ENCODE measurements at regions not wholly inside any gene's neighbourhood (a gene's known extent, or its start where the extent isn't known, plus 50 kb on each side); places are given as distances from the start of the nearest gene placed in this dataset.

DNA sequence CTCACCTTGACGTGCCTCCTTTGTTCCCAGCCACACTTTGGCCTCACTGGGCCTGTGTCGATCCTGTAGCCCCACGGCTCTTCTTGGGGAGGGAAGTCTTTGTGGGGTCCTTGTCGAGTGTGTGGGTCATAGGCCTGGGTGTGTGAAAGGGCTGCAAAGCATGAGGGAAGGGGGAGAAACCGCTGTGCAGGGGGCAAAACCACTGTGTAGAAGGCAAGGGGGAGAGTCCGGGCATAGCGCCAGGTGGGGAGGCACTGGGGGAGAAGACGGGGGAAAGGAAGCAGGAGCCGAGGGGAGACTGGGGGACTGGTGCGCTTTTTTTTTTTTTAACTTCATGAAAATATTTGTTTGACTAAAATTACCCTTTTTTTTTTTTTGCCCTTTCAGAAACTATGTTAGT is 65.1 kb upstream of the RASD2 start:
- Mint-ChIP-seq H3K27me3 (ENCODE audit: low read depth) (no peaks in the 10 kb centered on the region; the same call in 1 of the 2 replicates), H3K27ac (0 out of 2 replicates have a peak overlapping the region, but pooled peaks have one; percentile 49)
- POLR2A ChIA-PET, result no interaction called here

DNA sequence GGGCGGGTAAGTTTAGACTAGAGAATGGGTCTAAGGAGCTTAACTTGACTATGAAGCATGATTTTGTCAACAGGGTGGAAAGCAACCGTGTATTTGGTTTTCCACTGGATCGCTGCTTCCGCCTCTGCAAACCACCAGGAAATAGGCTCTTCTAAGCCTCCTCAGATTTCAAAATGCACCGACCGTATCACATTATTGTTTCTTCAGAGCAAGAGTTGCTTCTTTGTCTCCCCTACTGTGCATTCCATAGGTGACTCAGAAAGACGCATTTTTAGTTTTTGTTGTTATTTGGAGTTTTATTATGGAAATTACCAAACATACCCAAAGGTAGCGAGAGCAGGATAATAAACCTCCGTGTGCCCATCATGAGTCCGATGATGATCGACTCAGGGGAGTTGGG is 64.3 kb upstream of the RASD2 start:
- DNase-seq (ENCODE audit: low spot score), result no peak
- POLR2A ChIA-PET, result no interaction called here
- TF ChIP-seq, protein P1, sequence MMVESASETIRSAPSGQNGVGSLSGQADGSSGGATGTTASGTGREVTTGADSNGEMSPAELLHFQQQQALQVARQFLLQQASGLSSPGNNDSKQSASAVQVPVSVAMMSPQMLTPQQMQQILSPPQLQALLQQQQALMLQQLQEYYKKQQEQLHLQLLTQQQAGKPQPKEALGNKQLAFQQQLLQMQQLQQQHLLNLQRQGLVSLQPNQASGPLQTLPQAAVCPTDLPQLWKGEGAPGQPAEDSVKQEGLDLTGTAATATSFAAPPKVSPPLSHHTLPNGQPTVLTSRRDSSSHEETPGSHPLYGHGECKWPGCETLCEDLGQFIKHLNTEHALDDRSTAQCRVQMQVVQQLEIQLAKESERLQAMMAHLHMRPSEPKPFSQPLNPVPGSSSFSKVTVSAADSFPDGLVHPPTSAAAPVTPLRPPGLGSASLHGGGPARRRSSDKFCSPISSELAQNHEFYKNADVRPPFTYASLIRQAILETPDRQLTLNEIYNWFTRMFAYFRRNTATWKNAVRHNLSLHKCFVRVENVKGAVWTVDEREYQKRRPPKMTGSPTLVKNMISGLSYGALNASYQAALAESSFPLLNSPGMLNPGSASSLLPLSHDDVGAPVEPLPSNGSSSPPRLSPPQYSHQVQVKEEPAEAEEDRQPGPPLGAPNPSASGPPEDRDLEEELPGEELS (CRISPR knock-in tag; IDR thresholded peaks at IDR 0.05), result no peak
- TF ChIP-seq, protein P2, sequence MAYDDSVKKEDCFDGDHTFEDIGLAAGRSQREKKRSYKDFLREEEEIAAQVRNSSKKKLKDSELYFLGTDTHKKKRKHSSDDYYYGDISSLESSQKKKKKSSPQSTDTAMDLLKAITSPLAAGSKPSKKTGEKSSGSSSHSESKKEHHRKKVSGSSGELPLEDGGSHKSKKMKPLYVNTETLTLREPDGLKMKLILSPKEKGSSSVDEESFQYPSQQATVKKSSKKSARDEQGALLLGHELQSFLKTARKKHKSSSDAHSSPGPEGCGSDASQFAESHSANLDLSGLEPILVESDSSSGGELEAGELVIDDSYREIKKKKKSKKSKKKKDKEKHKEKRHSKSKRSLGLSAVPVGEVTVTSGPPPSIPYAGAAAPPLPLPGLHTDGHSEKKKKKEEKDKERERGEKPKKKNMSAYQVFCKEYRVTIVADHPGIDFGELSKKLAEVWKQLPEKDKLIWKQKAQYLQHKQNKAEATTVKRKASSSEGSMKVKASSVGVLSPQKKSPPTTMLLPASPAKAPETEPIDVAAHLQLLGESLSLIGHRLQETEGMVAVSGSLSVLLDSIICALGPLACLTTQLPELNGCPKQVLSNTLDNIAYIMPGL (CRISPR knock-in tag; IDR thresholded peaks at IDR 0.05), result no peak
- H3K36me3 Mint-ChIP-seq, result peaks cover 9% of the 10 kb centered on the region
- peaks cover 5% of the 10 kb centered on the region for H3K9me3 Mint-ChIP-seq
- CTCF ChIA-PET, result interaction anchor here (1.1 kb wide), 1 partner anchor 46 kb away, joined by 3 read pairs; no protein-coding TSS in a partner anchor
- H3K4me1 Mint-ChIP-seq, result peaks cover 9% of the 10 kb centered on the region
- H3K27ac Mint-ChIP-seq, result no peak overlapping the region
- H3K27me3 Mint-ChIP-seq (ENCODE audit: low read depth), result no peaks in the 10 kb centered on the region; the same call in 1 of the 2 replicates
- no peak for ATAC-seq
- no peak overlapping the region for H3K4me3 Mint-ChIP-seq

More for the DNA sequence above, 65.1 kb upstream of the RASD2 start:
- Mint-ChIP-seq H3K9me3 (peaks cover 13% of the 10 kb centered on the region), H3K36me3 (peaks cover 17% of the 10 kb centered on the region), H3K4me3 (no peak overlapping the region), H3K4me1 (peaks cover 9% of the 10 kb centered on the region)
- DNase-seq (ENCODE audit: low spot score), result no peak
- no peak for TF ChIP-seq KAT7 (CRISPR knock-in tag; IDR thresholded peaks at IDR 0.05; ENCODE audit: borderline replicate concordance)
- TF ChIP-seq FOXK1 (CRISPR knock-in tag; IDR thresholded peaks at IDR 0.05), result no peak
- TF ChIP-seq, protein P3, sequence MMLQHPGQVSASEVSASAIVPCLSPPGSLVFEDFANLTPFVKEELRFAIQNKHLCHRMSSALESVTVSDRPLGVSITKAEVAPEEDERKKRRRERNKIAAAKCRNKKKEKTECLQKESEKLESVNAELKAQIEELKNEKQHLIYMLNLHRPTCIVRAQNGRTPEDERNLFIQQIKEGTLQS (CRISPR knock-in tag; conservative IDR thresholded peaks at IDR 0.05), result no peak
- TF ChIP-seq ZNF396 (CRISPR knock-in tag; IDR thresholded peaks at IDR 0.05; ENCODE audit: borderline replicate concordance), result no peak
- CTCF ChIA-PET, result interaction anchor here (1.1 kb wide), 1 partner anchor 45 kb away, joined by 3 read pairs; no protein-coding TSS in a partner anchor
- ATAC-seq, result no peak

DNA sequence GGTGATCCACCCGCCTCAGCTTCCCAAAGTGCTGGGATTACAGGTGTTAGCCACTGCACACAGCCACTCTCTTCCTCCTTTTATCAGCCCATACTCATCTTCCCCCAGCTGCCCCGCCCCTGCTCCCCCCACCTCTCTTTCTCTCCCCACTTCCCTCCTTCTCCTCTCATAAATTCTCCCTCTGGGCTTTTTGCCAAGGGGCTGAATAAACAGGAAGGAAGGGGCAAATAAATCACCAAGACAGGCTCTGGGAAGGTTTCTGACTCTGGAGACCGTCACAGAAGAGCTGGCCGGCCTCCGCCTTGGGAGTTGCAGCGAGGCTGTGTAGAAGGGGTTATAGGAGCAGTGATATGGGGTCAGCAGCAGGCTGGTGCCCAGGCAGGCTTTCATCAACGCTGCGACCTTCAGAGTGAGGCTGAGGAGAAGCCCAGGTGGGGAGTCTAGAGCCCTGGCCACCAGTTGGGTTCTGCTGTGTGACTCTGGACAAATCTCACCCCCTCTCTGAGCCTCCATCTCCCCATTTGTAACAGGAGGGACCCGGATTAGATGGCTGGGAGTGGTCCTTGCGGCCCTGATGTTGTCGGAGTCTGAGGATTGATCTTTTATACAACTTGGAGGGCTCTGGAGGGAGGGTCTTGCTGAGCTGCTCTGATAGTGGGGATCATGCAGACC is 62.6 kb upstream of the RASD2 start:
- Mint-ChIP-seq H3K27ac (0 out of 2 replicates have a peak overlapping the region, but pooled peaks have one; percentile 32), H3K36me3 (no peaks in the 10 kb centered on the region), H3K9me3 (peaks cover 6% of the 10 kb centered on the region; the same call in 1 of the 2 replicates), H3K27me3 (ENCODE audit: low read depth) (peaks cover 7% of the 10 kb centered on the region), H3K4me3 (no peak overlapping the region), H3K4me1 (peaks cover 9% of the 10 kb centered on the region)
- POLR2A ChIA-PET, result no interaction called here
- no peak for ATAC-seq
- CTCF ChIA-PET, result interaction anchor here (0.9 to 1.7 kb wide), 3 partner anchors 10 to 57 kb away, joined by 3 to 4 read pairs (median 3); no protein-coding TSS in a partner anchor
- no peak for DNase-seq (ENCODE audit: low spot score)
- TF ChIP-seq, protein P4, sequence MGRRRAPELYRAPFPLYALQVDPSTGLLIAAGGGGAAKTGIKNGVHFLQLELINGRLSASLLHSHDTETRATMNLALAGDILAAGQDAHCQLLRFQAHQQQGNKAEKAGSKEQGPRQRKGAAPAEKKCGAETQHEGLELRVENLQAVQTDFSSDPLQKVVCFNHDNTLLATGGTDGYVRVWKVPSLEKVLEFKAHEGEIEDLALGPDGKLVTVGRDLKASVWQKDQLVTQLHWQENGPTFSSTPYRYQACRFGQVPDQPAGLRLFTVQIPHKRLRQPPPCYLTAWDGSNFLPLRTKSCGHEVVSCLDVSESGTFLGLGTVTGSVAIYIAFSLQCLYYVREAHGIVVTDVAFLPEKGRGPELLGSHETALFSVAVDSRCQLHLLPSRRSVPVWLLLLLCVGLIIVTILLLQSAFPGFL (CRISPR knock-in tag; IDR thresholded peaks at IDR 0.05; ENCODE audit: borderline replicate concordance), result no peak
- TF ChIP-seq, protein P5, sequence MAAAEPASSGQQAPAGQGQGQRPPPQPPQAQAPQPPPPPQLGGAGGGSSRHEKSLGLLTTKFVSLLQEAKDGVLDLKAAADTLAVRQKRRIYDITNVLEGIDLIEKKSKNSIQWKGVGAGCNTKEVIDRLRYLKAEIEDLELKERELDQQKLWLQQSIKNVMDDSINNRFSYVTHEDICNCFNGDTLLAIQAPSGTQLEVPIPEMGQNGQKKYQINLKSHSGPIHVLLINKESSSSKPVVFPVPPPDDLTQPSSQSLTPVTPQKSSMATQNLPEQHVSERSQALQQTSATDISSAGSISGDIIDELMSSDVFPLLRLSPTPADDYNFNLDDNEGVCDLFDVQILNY (CRISPR knock-in tag; IDR thresholded peaks at IDR 0.05), result no peak
- TF ChIP-seq ZNF396 (CRISPR knock-in tag; IDR thresholded peaks at IDR 0.05; ENCODE audit: borderline replicate concordance) (no peak), FOXP1 (CRISPR knock-in tag; IDR thresholded peaks at IDR 0.05; ENCODE audit: borderline replicate concordance) (no peak), SMAD3 (CRISPR knock-in tag; IDR thresholded peaks at IDR 0.05; ENCODE audit: borderline replicate concordance) (no peak), GRHL2 (CRISPR knock-in tag; IDR thresholded peaks at IDR 0.05; ENCODE audit: insufficient replicate concordance, severe bottlenecking) (no peak)
- TF ChIP-seq, protein P6, sequence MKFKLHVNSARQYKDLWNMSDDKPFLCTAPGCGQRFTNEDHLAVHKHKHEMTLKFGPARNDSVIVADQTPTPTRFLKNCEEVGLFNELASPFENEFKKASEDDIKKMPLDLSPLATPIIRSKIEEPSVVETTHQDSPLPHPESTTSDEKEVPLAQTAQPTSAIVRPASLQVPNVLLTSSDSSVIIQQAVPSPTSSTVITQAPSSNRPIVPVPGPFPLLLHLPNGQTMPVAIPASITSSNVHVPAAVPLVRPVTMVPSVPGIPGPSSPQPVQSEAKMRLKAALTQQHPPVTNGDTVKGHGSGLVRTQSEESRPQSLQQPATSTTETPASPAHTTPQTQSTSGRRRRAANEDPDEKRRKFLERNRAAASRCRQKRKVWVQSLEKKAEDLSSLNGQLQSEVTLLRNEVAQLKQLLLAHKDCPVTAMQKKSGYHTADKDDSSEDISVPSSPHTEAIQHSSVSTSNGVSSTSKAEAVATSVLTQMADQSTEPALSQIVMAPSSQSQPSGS (CRISPR knock-in tag; IDR thresholded peaks at IDR 0.05; ENCODE audit: borderline replicate concordance, low read depth), result no peak
- TF ChIP-seq, protein P7, sequence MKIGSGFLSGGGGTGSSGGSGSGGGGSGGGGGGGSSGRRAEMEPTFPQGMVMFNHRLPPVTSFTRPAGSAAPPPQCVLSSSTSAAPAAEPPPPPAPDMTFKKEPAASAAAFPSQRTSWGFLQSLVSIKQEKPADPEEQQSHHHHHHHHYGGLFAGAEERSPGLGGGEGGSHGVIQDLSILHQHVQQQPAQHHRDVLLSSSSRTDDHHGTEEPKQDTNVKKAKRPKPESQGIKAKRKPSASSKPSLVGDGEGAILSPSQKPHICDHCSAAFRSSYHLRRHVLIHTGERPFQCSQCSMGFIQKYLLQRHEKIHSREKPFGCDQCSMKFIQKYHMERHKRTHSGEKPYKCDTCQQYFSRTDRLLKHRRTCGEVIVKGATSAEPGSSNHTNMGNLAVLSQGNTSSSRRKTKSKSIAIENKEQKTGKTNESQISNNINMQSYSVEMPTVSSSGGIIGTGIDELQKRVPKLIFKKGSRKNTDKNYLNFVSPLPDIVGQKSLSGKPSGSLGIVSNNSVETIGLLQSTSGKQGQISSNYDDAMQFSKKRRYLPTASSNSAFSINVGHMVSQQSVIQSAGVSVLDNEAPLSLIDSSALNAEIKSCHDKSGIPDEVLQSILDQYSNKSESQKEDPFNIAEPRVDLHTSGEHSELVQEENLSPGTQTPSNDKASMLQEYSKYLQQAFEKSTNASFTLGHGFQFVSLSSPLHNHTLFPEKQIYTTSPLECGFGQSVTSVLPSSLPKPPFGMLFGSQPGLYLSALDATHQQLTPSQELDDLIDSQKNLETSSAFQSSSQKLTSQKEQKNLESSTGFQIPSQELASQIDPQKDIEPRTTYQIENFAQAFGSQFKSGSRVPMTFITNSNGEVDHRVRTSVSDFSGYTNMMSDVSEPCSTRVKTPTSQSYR (CRISPR knock-in tag; IDR thresholded peaks at IDR 0.05), result no peak
- TF ChIP-seq, protein P8, sequence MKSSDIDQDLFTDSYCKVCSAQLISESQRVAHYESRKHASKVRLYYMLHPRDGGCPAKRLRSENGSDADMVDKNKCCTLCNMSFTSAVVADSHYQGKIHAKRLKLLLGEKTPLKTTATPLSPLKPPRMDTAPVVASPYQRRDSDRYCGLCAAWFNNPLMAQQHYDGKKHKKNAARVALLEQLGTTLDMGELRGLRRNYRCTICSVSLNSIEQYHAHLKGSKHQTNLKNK (CRISPR knock-in tag; IDR thresholded peaks at IDR 0.05), result no peak

All from WTC11 (cell line).